ENCODE measurements at regions not wholly inside any gene's neighbourhood (a gene's known extent, or its start where the extent isn't known, plus 50 kb on each side); places are given as distances from the start of the nearest gene placed in this dataset.
"Not testable (repeated sequence)": the region's sequence is repeated elsewhere in the genome, so short reads cannot be mapped to it uniquely, and the experiment has no call there.

DNA sequence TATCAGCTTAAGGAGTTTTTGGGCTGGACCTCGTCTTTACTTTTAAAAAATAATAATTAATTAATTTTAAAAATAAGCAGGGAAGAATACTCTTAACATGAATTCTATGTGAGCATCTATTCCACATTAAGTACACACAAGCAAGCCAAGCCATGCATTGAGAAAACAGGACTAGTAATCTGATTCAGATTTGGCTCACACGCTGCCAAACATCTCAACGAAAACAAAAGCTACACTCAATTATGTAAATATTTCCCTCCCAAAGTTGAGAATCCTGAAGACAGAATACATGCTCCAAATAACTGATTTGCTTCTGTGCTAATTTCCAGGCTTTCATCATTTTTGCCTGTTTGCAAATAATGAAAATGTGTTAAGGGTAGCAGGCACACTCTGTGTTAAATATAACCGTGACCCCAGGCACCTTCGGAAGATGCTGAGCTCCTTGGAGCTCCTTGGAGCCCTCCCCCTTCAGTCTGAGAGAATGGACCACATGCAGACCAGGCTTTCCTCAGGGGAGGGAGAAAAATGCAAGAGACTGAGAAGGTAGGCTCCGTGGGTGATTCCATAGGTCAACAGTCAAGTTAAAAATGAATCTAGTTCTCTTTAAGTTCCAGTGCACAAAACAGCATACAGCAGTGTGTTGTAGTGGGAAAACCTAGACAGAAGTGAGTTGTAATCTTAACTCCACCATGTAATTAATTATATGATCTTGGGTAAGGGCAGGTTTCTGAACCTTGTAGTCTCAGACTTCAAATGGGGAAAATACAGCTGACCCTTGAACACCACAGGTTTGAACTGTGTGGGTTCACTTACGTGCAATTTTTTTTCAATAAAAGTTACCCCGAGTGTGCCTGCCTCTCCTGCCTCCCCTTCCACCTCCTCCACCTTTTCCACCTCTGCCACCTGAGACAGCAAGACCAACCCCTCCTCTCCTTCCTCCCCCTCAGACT, 161.3 kb upstream of the RREB1 start:
- H3K27me3 Mint-ChIP-seq, result no peaks in the 10 kb centered on the region
- DNase-seq (no peak), ATAC-seq (no peak)
- H3K4me1 Mint-ChIP-seq, result peaks cover 14% of the 10 kb centered on the region
- H3K27ac Mint-ChIP-seq, result no peak overlapping the region
- peaks cover 4% of the 10 kb centered on the region for H3K36me3 Mint-ChIP-seq (ENCODE audit: low read depth)
- H3K4me3 Mint-ChIP-seq, result no peak overlapping the region
- peaks cover 4% of the 10 kb centered on the region for H3K9me3 Mint-ChIP-seq

- Mint-ChIP-seq H3K27me3 (no peaks in the 10 kb centered on the region), H3K36me3 (ENCODE audit: low read depth) (peaks cover 3% of the 10 kb centered on the region), H3K27ac (no peak overlapping the region), H3K4me1 (no peaks in the 10 kb centered on the region), H3K9me3 (peaks cover 10% of the 10 kb centered on the region), H3K4me3 (no peak overlapping the region)
- ATAC-seq (no peak), DNase-seq (no peak)
Observed at GRCh38 chr6:6950373-6951145, 157.2 kb upstream of the RREB1 start.

- Mint-ChIP-seq H3K9me3 (peaks cover 10% of the 10 kb centered on the region), H3K4me1 (no peaks in the 10 kb centered on the region), H3K36me3 (ENCODE audit: low read depth) (peaks cover 3% of the 10 kb centered on the region), H3K27ac (no peak overlapping the region), H3K4me3 (no peak overlapping the region), H3K27me3 (no peaks in the 10 kb centered on the region)
- DNase-seq, result no peak
- ATAC-seq, result no peak
Observed at GRCh38 chr6:6951355-6951754, 156.4 kb upstream of the RREB1 start.

GRCh38 chr6:6952484-6952883, 155.3 kb upstream of the RREB1 start:
- Mint-ChIP-seq H3K9me3 (peaks cover 10% of the 10 kb centered on the region), H3K4me3 (no peak overlapping the region), H3K27me3 (no peaks in the 10 kb centered on the region), H3K36me3 (ENCODE audit: low read depth) (peaks cover 3% of the 10 kb centered on the region), H3K27ac (no peak overlapping the region), H3K4me1 (no peaks in the 10 kb centered on the region)
- ATAC-seq (no peak), DNase-seq (no peak)

DNA sequence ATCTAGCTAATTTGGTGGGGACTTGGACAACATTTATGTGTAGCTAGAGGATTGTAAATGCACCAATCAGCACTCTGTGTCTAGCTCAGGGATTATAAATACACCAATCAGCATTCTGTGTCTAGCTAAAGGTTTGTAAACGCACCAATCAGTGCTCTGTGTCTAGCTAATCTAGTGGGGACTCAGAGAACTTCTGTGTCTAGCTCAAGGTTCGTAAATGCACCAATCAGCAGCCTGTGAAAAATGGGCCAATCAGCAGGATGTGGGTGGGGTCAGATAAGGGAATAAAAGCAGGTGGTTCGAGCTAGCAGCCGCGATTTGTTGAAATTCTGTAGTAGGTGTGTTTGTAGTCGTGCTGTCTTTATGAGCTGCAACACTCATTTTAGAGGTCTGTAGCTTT, 154.8 kb upstream of the RREB1 start:
- not testable (repeated sequence) for H3K27ac Mint-ChIP-seq; H3K4me3 Mint-ChIP-seq; H3K36me3 Mint-ChIP-seq (ENCODE audit: low read depth); H3K4me1 Mint-ChIP-seq; H3K27me3 Mint-ChIP-seq; ATAC-seq; DNase-seq
- H3K9me3 Mint-ChIP-seq, result peaks cover 10% of the 10 kb centered on the region

DNA sequence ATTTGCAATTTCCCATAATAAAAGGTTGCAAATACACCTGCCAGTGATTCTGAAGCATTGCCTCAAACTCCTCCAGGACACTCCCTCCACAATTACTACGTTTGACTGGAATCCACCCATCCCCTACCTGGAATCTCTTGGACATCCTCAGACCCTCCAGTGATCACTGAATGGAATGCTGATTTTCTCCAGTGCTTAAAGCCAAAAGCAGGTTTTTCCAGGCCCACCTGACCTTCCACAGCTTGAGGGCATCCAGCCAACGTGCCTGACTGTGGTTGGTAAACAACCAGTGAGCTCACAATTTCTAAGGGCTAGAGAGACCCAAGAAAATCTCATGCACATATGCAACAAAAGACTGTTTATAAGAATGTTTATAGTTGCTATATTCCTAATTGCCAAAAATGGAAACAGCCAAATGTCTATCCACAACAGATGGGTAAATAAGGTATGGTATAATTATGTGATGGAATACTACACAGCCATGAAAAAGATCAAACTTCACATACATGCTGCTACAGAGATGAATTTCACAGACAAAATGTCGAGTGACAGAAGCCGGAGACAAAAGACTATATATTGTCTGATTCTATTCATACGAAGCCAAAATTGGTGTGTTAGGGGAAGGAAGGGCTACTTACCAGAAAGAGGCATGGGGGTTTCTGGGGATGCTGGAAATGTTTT, 147.1 kb upstream of the RREB1 start:
- DNase-seq, result no peak
- Mint-ChIP-seq H3K36me3 (ENCODE audit: low read depth) (no peaks in the 10 kb centered on the region), H3K27ac (no peak overlapping the region), H3K4me3 (no peak overlapping the region), H3K4me1 (no peaks in the 10 kb centered on the region), H3K9me3 (no peaks in the 10 kb centered on the region), H3K27me3 (peaks cover 4% of the 10 kb centered on the region)
- no peak for ATAC-seq

- Mint-ChIP-seq H3K9me3 (no peaks in the 10 kb centered on the region), H3K27ac (no peak overlapping the region), H3K4me3 (no peak overlapping the region), H3K36me3 (ENCODE audit: low read depth) (no peaks in the 10 kb centered on the region), H3K4me1 (no peaks in the 10 kb centered on the region), H3K27me3 (peaks cover 4% of the 10 kb centered on the region)
- ATAC-seq (no peak), DNase-seq (no peak)
Observed at GRCh38 chr6:6962086-6962485, 145.7 kb upstream of the RREB1 start.

GRCh38 chr6:6962699-6963098, 145.1 kb upstream of the RREB1 start:
- Mint-ChIP-seq H3K27ac (no peak overlapping the region), H3K9me3 (no peaks in the 10 kb centered on the region), H3K4me3 (no peak overlapping the region), H3K4me1 (no peaks in the 10 kb centered on the region), H3K27me3 (peaks cover 4% of the 10 kb centered on the region), H3K36me3 (ENCODE audit: low read depth) (no peaks in the 10 kb centered on the region)
- ATAC-seq, result no peak
- no peak for DNase-seq

DNA sequence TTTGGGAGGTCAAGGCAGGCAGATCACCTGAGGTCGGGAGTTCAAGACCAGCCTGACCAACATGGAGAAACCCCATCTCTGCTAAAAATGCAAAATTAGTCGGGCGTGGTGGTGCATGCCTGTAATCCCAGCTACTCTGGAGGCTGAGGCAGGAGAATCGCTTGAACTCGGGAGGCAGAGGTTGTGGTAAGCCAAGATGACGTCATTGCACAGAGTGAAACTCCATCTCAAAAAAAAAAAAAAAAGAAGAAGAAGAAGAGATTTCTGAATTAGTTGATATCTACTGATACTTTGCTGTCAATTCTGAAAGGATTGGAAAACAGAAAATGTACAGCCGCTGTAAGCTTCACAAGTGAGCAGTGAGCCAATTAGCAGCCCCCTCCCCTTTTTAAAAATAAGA, 144.4 kb upstream of the RREB1 start:
- not testable (repeated sequence) for ATAC-seq; H3K27ac Mint-ChIP-seq; H3K4me1 Mint-ChIP-seq; H3K9me3 Mint-ChIP-seq; H3K27me3 Mint-ChIP-seq; H3K36me3 Mint-ChIP-seq (ENCODE audit: low read depth); DNase-seq; H3K4me3 Mint-ChIP-seq

DNA sequence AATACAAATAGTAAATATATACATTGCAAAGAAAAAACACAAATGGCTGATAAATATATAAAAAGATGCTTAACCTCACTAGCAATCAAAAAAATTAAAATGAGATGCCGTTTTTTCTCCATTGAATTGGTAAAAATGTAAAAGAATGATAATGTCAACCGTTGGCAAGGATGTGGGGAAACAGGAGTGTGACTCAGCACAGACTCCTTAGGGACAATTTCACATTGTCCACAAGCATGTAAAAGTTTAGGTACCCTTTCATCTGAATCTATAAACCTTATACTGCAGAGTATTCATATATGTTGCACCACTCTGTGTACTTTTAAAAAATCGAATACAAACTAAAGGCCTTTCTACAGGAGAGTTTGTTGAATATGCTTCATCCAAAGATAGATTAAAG, 143.1 kb upstream of the RREB1 start:
- Mint-ChIP-seq H3K36me3 (ENCODE audit: low read depth) (no peaks in the 10 kb centered on the region), H3K27me3 (peaks cover 4% of the 10 kb centered on the region)
- ATAC-seq, result no peak

DNA sequence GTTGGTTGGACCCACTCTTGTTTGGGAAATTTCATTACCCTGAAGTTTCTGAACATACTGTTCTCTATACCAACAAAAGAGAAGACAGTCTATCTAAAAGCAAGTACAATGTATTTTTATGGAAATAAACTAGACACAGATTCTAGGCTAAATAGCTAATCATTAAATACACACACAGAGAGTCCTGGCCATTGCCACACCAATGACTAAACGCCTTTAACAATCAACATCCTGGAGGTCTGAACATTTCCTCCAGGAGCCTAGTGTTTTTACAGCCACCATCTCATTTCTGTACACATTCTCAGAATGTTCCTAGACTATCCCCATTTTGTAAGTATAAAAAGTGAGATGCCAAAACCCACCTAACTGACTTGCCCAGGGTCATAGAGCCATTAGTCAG, 141.6 kb upstream of the RREB1 start:
- Mint-ChIP-seq H3K4me3 (no peak overlapping the region), H3K27ac (no peak overlapping the region), H3K36me3 (ENCODE audit: low read depth) (no peaks in the 10 kb centered on the region), H3K9me3 (no peaks in the 10 kb centered on the region), H3K27me3 (peaks cover 4% of the 10 kb centered on the region), H3K4me1 (no peaks in the 10 kb centered on the region)
- ATAC-seq (no peak), DNase-seq (no peak)

More for the DNA sequence above, 143.1 kb upstream of the RREB1 start:
- Mint-ChIP-seq H3K27ac (no peak overlapping the region), H3K4me1 (no peaks in the 10 kb centered on the region), H3K9me3 (no peaks in the 10 kb centered on the region), H3K4me3 (no peak overlapping the region)
- DNase-seq, result no peak

DNA sequence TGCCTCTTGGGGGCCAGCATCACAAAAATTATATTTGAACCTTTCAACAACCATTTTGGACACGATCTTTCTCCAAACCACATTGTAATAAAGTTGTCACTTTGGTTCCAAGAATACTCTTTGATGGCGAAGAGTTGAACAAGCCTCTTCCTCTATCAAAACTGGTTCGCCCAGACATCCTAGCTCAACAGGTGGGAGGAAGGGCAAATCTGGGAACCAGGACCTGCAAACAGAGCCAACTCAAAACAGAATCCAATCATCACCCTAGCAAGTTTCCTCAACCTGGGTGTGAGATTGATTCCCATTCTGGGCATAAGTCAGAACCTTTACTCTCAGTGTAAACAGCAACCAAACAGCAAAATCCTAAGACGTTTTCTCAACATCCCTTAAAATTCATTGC, 141.2 kb upstream of the RREB1 start:
- H3K4me3 Mint-ChIP-seq, result no peak overlapping the region
- H3K9me3 Mint-ChIP-seq, result no peaks in the 10 kb centered on the region
- H3K27ac Mint-ChIP-seq, result no peak overlapping the region
- peaks cover 4% of the 10 kb centered on the region for H3K27me3 Mint-ChIP-seq
- H3K36me3 Mint-ChIP-seq (ENCODE audit: low read depth), result no peaks in the 10 kb centered on the region
- no peaks in the 10 kb centered on the region for H3K4me1 Mint-ChIP-seq
- ATAC-seq (no peak), DNase-seq (no peak)

- no peak overlapping the region for H3K4me3 Mint-ChIP-seq
- no peak for ATAC-seq
- H3K27me3 Mint-ChIP-seq, result no peaks in the 10 kb centered on the region
- no peaks in the 10 kb centered on the region for H3K4me1 Mint-ChIP-seq
- no peak overlapping the region for H3K27ac Mint-ChIP-seq
- DNase-seq, result no peak
- no peaks in the 10 kb centered on the region for H3K36me3 Mint-ChIP-seq (ENCODE audit: low read depth)
- H3K9me3 Mint-ChIP-seq, result no peaks in the 10 kb centered on the region
Observed at GRCh38 chr6:6968357-6968730, 139.4 kb upstream of the RREB1 start.

GRCh38 chr6:6968731-6969552, 138.8 kb upstream of the RREB1 start:
- no peak overlapping the region for H3K27ac Mint-ChIP-seq
- H3K4me3 Mint-ChIP-seq, result no peak overlapping the region
- no peak for DNase-seq
- ATAC-seq, result no peak
- no peaks in the 10 kb centered on the region for H3K9me3 Mint-ChIP-seq
- no peaks in the 10 kb centered on the region for H3K4me1 Mint-ChIP-seq
- H3K36me3 Mint-ChIP-seq (ENCODE audit: low read depth), result no peaks in the 10 kb centered on the region
- H3K27me3 Mint-ChIP-seq, result no peaks in the 10 kb centered on the region
